T1000 (cell line): ENCODE measurements at regions not wholly inside any gene's neighbourhood (a gene's known extent, or its start where the extent isn't known, plus 50 kb on each side); places are given as distances from the start of the nearest gene placed in this dataset.

Experiments used
- DNase-seq: peaks from one replicate; lab custom pipeline; 2025; ENCODE audit warnings: mixed read lengths; lab: John Stamatoyannopoulos, UW

- no peak for DNase-seq
These were observed 326.4 kb downstream of the MEI4 start for GRCh38 chr6:77979204-77979603.

GRCh38 chr6:77986380-77987034 is 333.7 kb downstream of the MEI4 start:
- DNase-seq = no peak

- DNase-seq = no peak
These were observed 334.2 kb downstream of the MEI4 start for GRCh38 chr6:77987035-77987384.

- no peak for DNase-seq
These were observed 357.3 kb downstream of the MEI4 start for GRCh38 chr6:78010130-78010529.

GRCh38 chr6:78020586-78020985 is 367.7 kb downstream of the MEI4 start:
- DNase-seq = no peak

GRCh38 chr6:78025502-78025901 is 372.7 kb downstream of the MEI4 start:
- no peak for DNase-seq

GRCh38 chr6:78031228-78031627 is 378.4 kb downstream of the MEI4 start:
- no peak for DNase-seq

- DNase-seq = no peak
These were observed 406.3 kb downstream of the MEI4 start for GRCh38 chr6:78059171-78059570.

GRCh38 chr6:78062993-78063392 is 410.2 kb downstream of the MEI4 start:
- DNase-seq = no peak

- DNase-seq = no peak
These were observed 423.5 kb downstream of the MEI4 start for GRCh38 chr6:78076371-78076770.

- DNase-seq = no peak
These were observed 436.7 kb downstream of the MEI4 start for GRCh38 chr6:78089531-78089930.

- no peak for DNase-seq
These were observed 441.1 kb downstream of the MEI4 start for GRCh38 chr6:78093906-78094305.

- DNase-seq = no peak
These were observed 448.5 kb downstream of the MEI4 start for GRCh38 chr6:78101387-78101786.

- DNase-seq = no peak
These were observed 457.8 kb downstream of the MEI4 start for GRCh38 chr6:78110641-78111040.

- DNase-seq = no peak
These were observed 465.1 kb downstream of the MEI4 start for GRCh38 chr6:78117966-78118365.

GRCh38 chr6:78131521-78131920 is 478.7 kb downstream of the MEI4 start:
- no peak for DNase-seq

- DNase-seq = no peak
These were observed 480.0 kb downstream of the MEI4 start for GRCh38 chr6:78132671-78133410.

GRCh38 chr6:78150425-78150824 is 497.6 kb downstream of the MEI4 start:
- no peak for DNase-seq

- DNase-seq = no peak
These were observed 501.1 kb downstream of the MEI4 start for GRCh38 chr6:78153976-78154375.

- no peak for DNase-seq
These were observed 504.8 kb downstream of the MEI4 start for GRCh38 chr6:78157606-78158005.

- no peak for DNase-seq
These were observed 536.1 kb downstream of the MEI4 start for GRCh38 chr6:78188891-78189290.

GRCh38 chr6:78192057-78192456 is 539.2 kb downstream of the MEI4 start:
- DNase-seq = no peak

- no peak for DNase-seq
These were observed 546.2 kb downstream of the MEI4 start for GRCh38 chr6:78199044-78199443.

- DNase-seq = no peak
These were observed 569.4 kb downstream of the MEI4 start for GRCh38 chr6:78222226-78222625.
